ENCODE measurements at regions not wholly inside any gene's neighbourhood (a gene's known extent, or its start where the extent isn't known, plus 50 kb on each side); places are given as distances from the start of the nearest gene placed in this dataset.

DNA sequence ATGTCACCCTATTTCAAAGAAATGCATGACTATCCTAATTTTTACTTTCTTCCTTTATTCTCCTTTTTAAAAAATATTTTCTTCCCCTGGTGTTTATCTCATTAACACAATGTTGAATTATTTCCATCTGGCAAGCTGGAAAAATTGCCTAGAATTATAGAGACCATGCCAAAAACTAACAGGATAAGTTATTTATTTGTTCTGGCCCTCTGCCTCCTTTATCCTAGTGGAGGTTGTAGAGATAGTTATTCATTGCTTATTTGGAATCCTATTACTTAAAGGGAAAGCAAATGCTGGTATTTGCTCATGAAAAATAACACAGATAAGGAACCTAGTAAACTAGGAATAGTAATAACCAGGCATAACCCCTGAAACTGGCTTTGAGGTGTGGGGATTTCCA, 684.9 kb upstream of the KIF2B start:
- no peaks in the 10 kb centered on the region for H3K36me3 ChIP-seq (ENCODE audit: control insufficient read depth in 2 of 3, insufficient read depth in 3 of 3, low read length in 3 of 3)
- DNase-seq = no peak
- H3K4me3 ChIP-seq (ENCODE audit: low read length in 3 of 3) = no peak overlapping the region
- intact Hi-C loops (cut with DNase I) = no loop called here
- no peaks in the 10 kb centered on the region for H3K27me3 ChIP-seq (ENCODE audit: control insufficient read depth, insufficient read depth, low read length)
- no peak overlapping the region for H3K27ac ChIP-seq (ENCODE audit: low read depth in 2 of 2, low read length in 2 of 2)
- TF ChIP-seq, protein P1, sequence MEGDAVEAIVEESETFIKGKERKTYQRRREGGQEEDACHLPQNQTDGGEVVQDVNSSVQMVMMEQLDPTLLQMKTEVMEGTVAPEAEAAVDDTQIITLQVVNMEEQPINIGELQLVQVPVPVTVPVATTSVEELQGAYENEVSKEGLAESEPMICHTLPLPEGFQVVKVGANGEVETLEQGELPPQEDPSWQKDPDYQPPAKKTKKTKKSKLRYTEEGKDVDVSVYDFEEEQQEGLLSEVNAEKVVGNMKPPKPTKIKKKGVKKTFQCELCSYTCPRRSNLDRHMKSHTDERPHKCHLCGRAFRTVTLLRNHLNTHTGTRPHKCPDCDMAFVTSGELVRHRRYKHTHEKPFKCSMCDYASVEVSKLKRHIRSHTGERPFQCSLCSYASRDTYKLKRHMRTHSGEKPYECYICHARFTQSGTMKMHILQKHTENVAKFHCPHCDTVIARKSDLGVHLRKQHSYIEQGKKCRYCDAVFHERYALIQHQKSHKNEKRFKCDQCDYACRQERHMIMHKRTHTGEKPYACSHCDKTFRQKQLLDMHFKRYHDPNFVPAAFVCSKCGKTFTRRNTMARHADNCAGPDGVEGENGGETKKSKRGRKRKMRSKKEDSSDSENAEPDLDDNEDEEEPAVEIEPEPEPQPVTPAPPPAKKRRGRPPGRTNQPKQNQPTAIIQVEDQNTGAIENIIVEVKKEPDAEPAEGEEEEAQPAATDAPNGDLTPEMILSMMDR (IDR thresholded peaks at IDR 0.05; ENCODE audit: borderline replicate concordance, extremely low read depth, insufficient read depth) = no peak
- no peaks in the 10 kb centered on the region for H3K4me1 ChIP-seq (ENCODE audit: control insufficient read depth in 2 of 3, insufficient read depth in 2 of 3, low read depth in 1 of 3, low read length in 3 of 3)
- H3K9ac ChIP-seq (ENCODE audit: low read length in 3 of 3) = no peak overlapping the region
- no peak for FAIRE-seq
- no peaks in the 10 kb centered on the region for H3K9me3 ChIP-seq (ENCODE audit: control insufficient read depth in 2 of 3, insufficient read depth in 1 of 3, low read length in 3 of 3)

DNA sequence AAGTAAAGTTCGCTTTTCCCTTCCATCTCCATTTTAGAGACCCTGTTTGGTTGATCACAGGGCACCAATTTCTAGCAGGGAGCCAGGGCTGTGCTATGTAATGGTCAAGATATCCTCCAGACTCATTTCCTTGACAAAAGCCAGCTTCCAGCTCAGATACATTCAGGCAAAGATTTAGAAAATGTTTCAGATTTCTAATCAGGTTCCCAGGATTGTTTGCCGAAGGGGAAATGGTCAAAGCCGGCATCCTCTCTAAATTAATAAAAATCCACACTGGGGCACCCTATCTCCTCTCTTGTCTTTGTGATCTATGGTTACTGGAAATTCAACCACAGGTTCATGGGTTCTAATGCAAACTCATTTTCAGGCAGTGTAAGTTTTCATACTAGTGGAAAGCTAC, 686.8 kb upstream of the KIF2B start:
- Histone ChIP-seq H3K9me3 (ENCODE audit: control insufficient read depth in 2 of 3, insufficient read depth in 1 of 3, low read length in 3 of 3) (no peaks in the 10 kb centered on the region), H3K27me3 (ENCODE audit: control insufficient read depth, insufficient read depth, low read length) (no peaks in the 10 kb centered on the region), H3K36me3 (ENCODE audit: control insufficient read depth in 2 of 3, insufficient read depth in 3 of 3, low read length in 3 of 3) (no peaks in the 10 kb centered on the region), H3K27ac (ENCODE audit: low read depth in 2 of 2, low read length in 2 of 2) (no peak overlapping the region), H3K4me3 (ENCODE audit: low read length in 3 of 3) (no peak overlapping the region), H3K4me1 (ENCODE audit: control insufficient read depth in 2 of 3, insufficient read depth in 2 of 3, low read depth in 1 of 3, low read length in 3 of 3) (no peaks in the 10 kb centered on the region), H3K9ac (ENCODE audit: low read length in 3 of 3) (no peak overlapping the region)
- no peak for DNase-seq
- TF ChIP-seq, protein P1 (IDR thresholded peaks at IDR 0.05; ENCODE audit: borderline replicate concordance, extremely low read depth, insufficient read depth) = no peak
- intact Hi-C loops (cut with DNase I) = no loop called here
- no peak for FAIRE-seq

DNA sequence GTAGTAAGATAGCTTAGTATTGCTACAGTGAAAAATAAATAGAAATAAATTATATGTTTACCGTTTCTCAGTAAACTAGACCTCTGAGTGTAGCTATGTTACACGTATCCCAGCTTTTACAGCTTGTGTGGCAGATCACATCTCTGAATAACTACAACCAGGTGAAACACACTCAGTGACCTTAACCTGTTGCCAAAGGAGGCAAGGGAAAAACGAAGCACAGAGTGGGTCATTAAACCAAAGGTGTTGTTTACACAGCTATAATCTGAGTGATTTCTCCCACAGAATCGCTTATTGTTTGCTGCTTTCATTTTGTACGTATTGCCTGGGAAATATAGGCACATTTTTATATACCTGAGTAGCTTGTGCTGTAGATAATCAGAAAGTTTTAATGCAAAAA, 688.2 kb upstream of the KIF2B start:
- H3K27me3 ChIP-seq (ENCODE audit: control insufficient read depth, insufficient read depth, low read length) = no peaks in the 10 kb centered on the region
- no peak overlapping the region for H3K4me3 ChIP-seq (ENCODE audit: low read length in 3 of 3)
- no peaks in the 10 kb centered on the region for H3K9me3 ChIP-seq (ENCODE audit: control insufficient read depth in 2 of 3, insufficient read depth in 1 of 3, low read length in 3 of 3)
- DNase-seq (peak in 2 of 5 donors; percentile 25 to 44), FAIRE-seq (no peak)
- no peak overlapping the region for H3K27ac ChIP-seq (ENCODE audit: low read depth in 2 of 2, low read length in 2 of 2)
- no peaks in the 10 kb centered on the region for H3K4me1 ChIP-seq (ENCODE audit: control insufficient read depth in 2 of 3, insufficient read depth in 2 of 3, low read depth in 1 of 3, low read length in 3 of 3)
- no peak overlapping the region for H3K9ac ChIP-seq (ENCODE audit: low read length in 3 of 3)
- intact Hi-C loops (cut with DNase I) = no loop called here
- H3K36me3 ChIP-seq (ENCODE audit: control insufficient read depth in 2 of 3, insufficient read depth in 3 of 3, low read length in 3 of 3) = no peaks in the 10 kb centered on the region
- TF ChIP-seq, protein P1 (IDR thresholded peaks at IDR 0.05; ENCODE audit: borderline replicate concordance, extremely low read depth, insufficient read depth) = no peak

DNA sequence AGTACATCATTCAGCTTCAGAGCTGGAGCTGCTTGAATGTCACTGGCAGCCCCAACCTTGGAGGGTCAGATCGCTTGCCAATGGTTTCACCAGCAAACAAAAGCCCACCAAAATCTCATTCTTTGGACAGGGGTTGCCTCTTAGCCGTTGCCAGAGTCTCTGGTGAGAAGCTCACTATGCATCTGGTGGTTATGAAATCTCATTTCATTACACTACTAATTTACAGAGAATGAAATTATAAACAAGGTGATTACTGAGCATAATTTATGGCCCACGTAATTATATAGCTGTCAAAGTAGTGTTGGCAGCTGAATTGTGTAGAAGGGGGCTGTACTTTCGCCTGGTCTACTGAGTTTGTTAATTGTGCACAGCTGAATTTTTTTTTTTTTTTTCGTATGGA, 688.9 kb upstream of the KIF2B start:
- Histone ChIP-seq H3K4me1 (ENCODE audit: control insufficient read depth in 2 of 3, insufficient read depth in 2 of 3, low read depth in 1 of 3, low read length in 3 of 3) (no peaks in the 10 kb centered on the region), H3K36me3 (ENCODE audit: control insufficient read depth in 2 of 3, insufficient read depth in 3 of 3, low read length in 3 of 3) (no peaks in the 10 kb centered on the region), H3K9ac (ENCODE audit: low read length in 3 of 3) (no peak overlapping the region), H3K4me3 (ENCODE audit: low read length in 3 of 3) (no peak overlapping the region), H3K27me3 (ENCODE audit: control insufficient read depth, insufficient read depth, low read length) (no peaks in the 10 kb centered on the region), H3K27ac (ENCODE audit: low read depth in 2 of 2, low read length in 2 of 2) (no peak overlapping the region), H3K9me3 (ENCODE audit: control insufficient read depth in 2 of 3, insufficient read depth in 1 of 3, low read length in 3 of 3) (no peaks in the 10 kb centered on the region)
- FAIRE-seq (no peak), DNase-seq (peak in 4 of 5 donors; percentile 44 to 65 (median 54))
- intact Hi-C loops (cut with DNase I) = no loop called here
- TF ChIP-seq, protein P1 (IDR thresholded peaks at IDR 0.05; ENCODE audit: borderline replicate concordance, extremely low read depth, insufficient read depth) = no peak

Data from kidney (tissue), 13 donors.